ENCODE measurements at regions not wholly inside any gene's neighbourhood (a gene's known extent, or its start where the extent isn't known, plus 50 kb on each side); places are given as distances from the start of the nearest gene placed in this dataset.

DNA sequence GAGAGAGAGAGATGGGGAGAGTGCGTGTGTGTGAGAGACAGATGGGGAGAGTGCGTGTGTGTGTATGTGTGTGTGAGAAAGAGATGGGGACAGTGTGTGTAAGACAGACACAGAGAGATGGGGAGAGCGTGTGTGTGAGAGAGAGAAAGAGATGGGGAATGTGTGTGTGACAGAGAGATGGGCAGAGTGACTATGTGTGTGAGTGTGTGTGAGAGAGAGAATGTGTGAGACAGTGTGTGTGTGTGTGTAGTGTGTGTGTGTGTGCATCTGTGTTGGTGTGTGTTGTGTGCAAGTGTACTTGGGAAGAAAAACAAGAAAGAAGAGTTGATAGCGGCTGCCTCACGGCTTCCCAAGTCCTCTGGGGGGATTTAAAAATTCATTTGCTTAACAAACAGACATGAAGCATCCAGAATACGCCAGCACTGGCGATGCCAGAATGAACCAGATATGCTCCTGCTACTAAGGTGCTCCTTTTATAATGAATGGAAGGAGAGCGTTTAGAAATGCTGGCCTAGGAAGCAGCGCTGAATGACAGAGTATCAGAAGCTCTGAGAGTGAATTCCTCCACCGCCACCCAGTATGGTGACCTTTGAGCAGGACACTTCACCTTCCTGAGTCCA lies 186.1 kb upstream of the TSC22D2 start:
- intact Hi-C loops (cut with micrococcal nuclease): loop anchor here (1.0 kb wide), 2 partner anchors 255 to 286 kb away; no protein-coding TSS in a partner anchor
- Mint-ChIP-seq H3K36me3 (ENCODE audit: low read depth) (no peaks in the 10 kb centered on the region), H3K27me3 (ENCODE audit: insufficient read depth) (peaks cover 19% of the 10 kb centered on the region), H3K9me3 (no peaks in the 10 kb centered on the region), H3K4me3 (no peak overlapping the region), H3K4me1 (ENCODE audit: low read depth) (no peaks in the 10 kb centered on the region), H3K27ac (no peak overlapping the region)
- no peak for DNase-seq (ENCODE audit: low spot score)

DNA sequence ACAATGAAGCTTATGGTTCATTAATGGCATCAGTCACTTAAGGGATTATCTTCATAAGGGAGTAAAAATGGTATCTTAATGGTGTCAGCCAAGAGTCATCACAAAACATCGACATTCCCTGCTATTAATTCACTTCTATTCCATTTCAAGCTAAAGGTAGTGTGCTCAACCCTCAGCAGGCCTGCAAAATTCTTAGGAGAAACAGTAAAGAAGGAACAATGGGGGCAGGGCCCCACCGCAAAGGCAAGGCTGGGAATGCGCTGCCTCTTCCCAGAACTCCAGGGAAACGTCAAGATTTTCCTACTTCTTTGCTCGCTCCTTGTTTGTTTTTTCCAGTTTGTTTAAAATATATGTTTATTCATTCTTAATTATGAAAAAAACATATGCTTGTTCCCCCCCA lies 187.3 kb upstream of the TSC22D2 start:
- Mint-ChIP-seq H3K27me3 (ENCODE audit: insufficient read depth) (peaks cover 19% of the 10 kb centered on the region), H3K4me1 (ENCODE audit: low read depth) (no peaks in the 10 kb centered on the region), H3K27ac (no peak overlapping the region), H3K9me3 (no peaks in the 10 kb centered on the region), H3K4me3 (no peak overlapping the region), H3K36me3 (ENCODE audit: low read depth) (no peaks in the 10 kb centered on the region)
- DNase-seq (ENCODE audit: low spot score): no peak
- intact Hi-C loops (cut with micrococcal nuclease): loop anchor here (1.0 kb wide), 2 partner anchors 253 to 284 kb away; no protein-coding TSS in a partner anchor

- no peak overlapping the region for H3K27ac Mint-ChIP-seq
- no peaks in the 10 kb centered on the region for H3K36me3 Mint-ChIP-seq (ENCODE audit: low read depth)
- no peak for DNase-seq (ENCODE audit: low spot score)
- H3K4me3 Mint-ChIP-seq: no peak overlapping the region
- no peaks in the 10 kb centered on the region for H3K9me3 Mint-ChIP-seq
- no peaks in the 10 kb centered on the region for H3K4me1 Mint-ChIP-seq (ENCODE audit: low read depth)
- intact Hi-C loops (cut with micrococcal nuclease): no loop called here
- H3K27me3 Mint-ChIP-seq (ENCODE audit: insufficient read depth): peaks cover 24% of the 10 kb centered on the region
Observed at GRCh38 chr3:150220041-150220440, 188.1 kb upstream of the TSC22D2 start.

GRCh38 chr3:150218841-150219240 lies 189.3 kb upstream of the TSC22D2 start:
- H3K36me3 Mint-ChIP-seq (ENCODE audit: low read depth): no peaks in the 10 kb centered on the region
- DNase-seq (ENCODE audit: low spot score): no peak
- no peaks in the 10 kb centered on the region for H3K4me1 Mint-ChIP-seq (ENCODE audit: low read depth)
- H3K27ac Mint-ChIP-seq: no peak overlapping the region
- H3K4me3 Mint-ChIP-seq: no peak overlapping the region
- peaks cover 20% of the 10 kb centered on the region for H3K27me3 Mint-ChIP-seq (ENCODE audit: insufficient read depth)
- H3K9me3 Mint-ChIP-seq: no peaks in the 10 kb centered on the region
- intact Hi-C loops (cut with micrococcal nuclease): no loop called here

GRCh38 chr3:150218236-150218635 lies 189.9 kb upstream of the TSC22D2 start:
- Mint-ChIP-seq H3K27me3 (ENCODE audit: insufficient read depth) (peaks cover 20% of the 10 kb centered on the region), H3K4me3 (no peak overlapping the region), H3K27ac (no peak overlapping the region), H3K4me1 (ENCODE audit: low read depth) (no peaks in the 10 kb centered on the region), H3K36me3 (ENCODE audit: low read depth) (no peaks in the 10 kb centered on the region), H3K9me3 (no peaks in the 10 kb centered on the region)
- intact Hi-C loops (cut with micrococcal nuclease): no loop called here
- DNase-seq (ENCODE audit: low spot score): no peak

DNA sequence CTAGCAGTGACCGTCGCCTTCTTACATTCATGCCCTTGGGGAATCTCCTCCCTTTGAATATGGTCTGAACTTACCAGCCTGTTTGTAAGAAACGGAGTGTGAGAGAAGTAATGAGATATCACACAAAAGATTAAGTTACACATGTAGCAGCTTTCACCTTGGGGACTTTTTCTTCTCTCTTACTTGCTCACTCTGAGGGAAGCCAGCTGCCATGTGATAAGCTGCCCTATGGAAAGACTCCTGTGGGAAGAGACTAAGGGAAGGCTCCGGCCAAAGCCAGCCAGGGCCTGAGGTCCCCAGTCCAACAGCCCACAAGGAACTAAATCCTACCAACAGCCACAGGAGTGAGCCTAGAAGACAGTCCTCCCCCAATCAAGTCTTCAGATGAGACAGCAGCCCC lies 190.4 kb upstream of the TSC22D2 start:
- H3K4me3 Mint-ChIP-seq: no peak overlapping the region
- no peaks in the 10 kb centered on the region for H3K36me3 Mint-ChIP-seq (ENCODE audit: low read depth)
- intact Hi-C loops (cut with micrococcal nuclease): no loop called here
- no peaks in the 10 kb centered on the region for H3K4me1 Mint-ChIP-seq (ENCODE audit: low read depth)
- H3K27me3 Mint-ChIP-seq (ENCODE audit: insufficient read depth): peaks cover 18% of the 10 kb centered on the region
- H3K9me3 Mint-ChIP-seq: no peaks in the 10 kb centered on the region
- no peak for DNase-seq (ENCODE audit: low spot score)
- H3K27ac Mint-ChIP-seq: no peak overlapping the region

- Mint-ChIP-seq H3K36me3 (ENCODE audit: low read depth) (no peaks in the 10 kb centered on the region), H3K27ac (no peak overlapping the region), H3K4me3 (no peak overlapping the region), H3K4me1 (ENCODE audit: low read depth) (no peaks in the 10 kb centered on the region), H3K9me3 (no peaks in the 10 kb centered on the region), H3K27me3 (ENCODE audit: insufficient read depth) (peaks cover 18% of the 10 kb centered on the region)
- intact Hi-C loops (cut with micrococcal nuclease): no loop called here
- no peak for DNase-seq (ENCODE audit: low spot score)
Observed at GRCh38 chr3:150216866-150217600, 191.1 kb upstream of the TSC22D2 start.

GRCh38 chr3:150216041-150216811 lies 191.9 kb upstream of the TSC22D2 start:
- H3K27ac Mint-ChIP-seq: no peak overlapping the region
- no peak for DNase-seq (ENCODE audit: low spot score)
- no peaks in the 10 kb centered on the region for H3K9me3 Mint-ChIP-seq
- H3K4me3 Mint-ChIP-seq: no peak overlapping the region
- no peaks in the 10 kb centered on the region for H3K36me3 Mint-ChIP-seq (ENCODE audit: low read depth)
- intact Hi-C loops (cut with micrococcal nuclease): no loop called here
- peaks cover 13% of the 10 kb centered on the region for H3K27me3 Mint-ChIP-seq (ENCODE audit: insufficient read depth)
- H3K4me1 Mint-ChIP-seq (ENCODE audit: low read depth): no peaks in the 10 kb centered on the region

DNA sequence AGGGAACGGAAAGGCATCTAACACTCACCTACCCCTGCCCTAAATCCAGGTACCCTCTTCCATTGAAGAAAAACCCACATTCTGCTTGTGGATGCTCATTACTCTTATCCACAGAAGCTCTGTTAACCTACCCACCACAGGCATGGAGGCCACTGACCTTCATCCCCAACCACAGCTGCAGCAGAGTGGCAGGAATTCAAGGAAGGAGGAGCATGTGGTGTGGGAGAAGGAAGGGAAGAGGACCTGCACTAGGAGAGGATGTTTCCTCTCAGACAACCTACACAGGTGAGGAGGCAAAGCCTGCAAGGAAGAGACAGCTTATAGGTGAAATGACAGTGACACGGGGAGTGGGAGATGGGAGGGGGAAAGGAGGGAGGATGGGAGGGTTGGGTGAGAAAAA lies 192.5 kb upstream of the TSC22D2 start:
- Mint-ChIP-seq H3K9me3 (no peaks in the 10 kb centered on the region), H3K27ac (no peak overlapping the region), H3K4me1 (ENCODE audit: low read depth) (no peaks in the 10 kb centered on the region), H3K36me3 (ENCODE audit: low read depth) (no peaks in the 10 kb centered on the region), H3K27me3 (ENCODE audit: insufficient read depth) (peaks cover 11% of the 10 kb centered on the region), H3K4me3 (no peak overlapping the region)
- intact Hi-C loops (cut with micrococcal nuclease): no loop called here
- no peak for DNase-seq (ENCODE audit: low spot score)

DNA sequence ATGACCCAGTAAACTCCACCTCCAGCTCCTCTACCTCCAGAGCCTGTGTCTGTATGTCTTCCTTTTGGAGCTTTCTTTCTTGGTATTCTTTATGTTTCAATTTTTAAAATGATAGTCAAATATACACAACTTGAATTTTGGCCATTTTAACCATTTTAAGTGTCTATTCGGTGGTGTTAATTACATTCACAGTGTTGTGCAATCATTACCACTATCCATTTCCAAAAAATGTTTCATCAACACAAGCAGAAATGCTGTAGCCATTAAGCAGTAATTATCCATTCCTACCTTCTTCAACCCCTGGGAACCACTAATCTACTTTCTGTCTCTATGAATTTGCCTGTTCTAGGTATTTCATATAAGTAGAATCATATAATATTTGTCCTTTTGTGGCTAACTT lies 194.5 kb upstream of the TSC22D2 start:
- intact Hi-C loops (cut with micrococcal nuclease): no loop called here
- peaks cover 11% of the 10 kb centered on the region for H3K27me3 Mint-ChIP-seq (ENCODE audit: insufficient read depth)
- no peak for DNase-seq (ENCODE audit: low spot score)
- no peak overlapping the region for H3K4me3 Mint-ChIP-seq
- H3K9me3 Mint-ChIP-seq: no peaks in the 10 kb centered on the region
- H3K4me1 Mint-ChIP-seq (ENCODE audit: low read depth): no peaks in the 10 kb centered on the region
- no peaks in the 10 kb centered on the region for H3K36me3 Mint-ChIP-seq (ENCODE audit: low read depth)
- no peak overlapping the region for H3K27ac Mint-ChIP-seq

GRCh38 chr3:150210461-150211110 lies 197.5 kb upstream of the TSC22D2 start:
- H3K27ac Mint-ChIP-seq: no peak overlapping the region
- no peak for DNase-seq (ENCODE audit: low spot score)
- H3K4me1 Mint-ChIP-seq (ENCODE audit: low read depth): no peaks in the 10 kb centered on the region
- intact Hi-C loops (cut with micrococcal nuclease): no loop called here
- peaks cover 12% of the 10 kb centered on the region for H3K27me3 Mint-ChIP-seq (ENCODE audit: insufficient read depth)
- H3K4me3 Mint-ChIP-seq: no peak overlapping the region
- H3K36me3 Mint-ChIP-seq (ENCODE audit: low read depth): no peaks in the 10 kb centered on the region
- H3K9me3 Mint-ChIP-seq: no peaks in the 10 kb centered on the region

DNA sequence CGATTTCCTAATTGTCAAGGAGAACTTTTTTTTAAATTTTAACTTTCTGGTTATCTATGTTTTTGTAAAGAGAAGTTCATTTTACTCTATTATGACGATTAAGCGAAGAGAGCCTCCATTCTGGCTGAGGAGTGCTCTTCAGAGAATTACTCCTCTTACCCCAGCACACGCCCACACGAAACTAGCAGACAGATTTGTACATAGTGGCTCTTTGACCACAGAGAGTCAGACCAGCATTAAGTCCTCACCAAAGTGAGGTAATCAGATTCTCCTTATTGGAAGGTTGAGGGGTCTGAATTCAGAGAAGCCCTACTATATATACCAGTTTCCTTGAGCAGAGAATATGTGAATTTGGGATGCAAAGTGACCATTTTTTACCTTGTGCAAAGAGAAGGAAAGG lies 204.8 kb upstream of the TSC22D2 start:
- Mint-ChIP-seq H3K27ac (no peak overlapping the region), H3K27me3 (ENCODE audit: insufficient read depth) (peaks cover 15% of the 10 kb centered on the region), H3K36me3 (ENCODE audit: low read depth) (no peaks in the 10 kb centered on the region), H3K4me1 (ENCODE audit: low read depth) (no peaks in the 10 kb centered on the region), H3K9me3 (no peaks in the 10 kb centered on the region), H3K4me3 (no peak overlapping the region)
- no peak for DNase-seq (ENCODE audit: low spot score)
- intact Hi-C loops (cut with micrococcal nuclease): no loop called here

GRCh38 chr3:150202711-150203110 lies 205.4 kb upstream of the TSC22D2 start:
- intact Hi-C loops (cut with micrococcal nuclease): no loop called here
- H3K27me3 Mint-ChIP-seq (ENCODE audit: insufficient read depth): peaks cover 15% of the 10 kb centered on the region
- no peaks in the 10 kb centered on the region for H3K36me3 Mint-ChIP-seq (ENCODE audit: low read depth)
- DNase-seq (ENCODE audit: low spot score): no peak
- no peaks in the 10 kb centered on the region for H3K4me1 Mint-ChIP-seq (ENCODE audit: low read depth)
- H3K4me3 Mint-ChIP-seq: no peak overlapping the region
- no peak overlapping the region for H3K27ac Mint-ChIP-seq
- no peaks in the 10 kb centered on the region for H3K9me3 Mint-ChIP-seq
